GM21515 (cell line): ENCODE measurements at regions not wholly inside any gene's neighbourhood (a gene's known extent, or its start where the extent isn't known, plus 50 kb on each side); places are given as distances from the start of the nearest gene placed in this dataset.

Experiments
- ATAC-seq: cut with Tn5 transposase; IDR thresholded peaks from one replicate; pipeline ENCODE4 v1.9.1; 2021; ENCODE audit not compliant: unreplicated experiment

- no peak for ATAC-seq
These were observed 353.8 kb downstream of the TMEM135 start for GRCh38 chr11:87391496-87391895.

DNA sequence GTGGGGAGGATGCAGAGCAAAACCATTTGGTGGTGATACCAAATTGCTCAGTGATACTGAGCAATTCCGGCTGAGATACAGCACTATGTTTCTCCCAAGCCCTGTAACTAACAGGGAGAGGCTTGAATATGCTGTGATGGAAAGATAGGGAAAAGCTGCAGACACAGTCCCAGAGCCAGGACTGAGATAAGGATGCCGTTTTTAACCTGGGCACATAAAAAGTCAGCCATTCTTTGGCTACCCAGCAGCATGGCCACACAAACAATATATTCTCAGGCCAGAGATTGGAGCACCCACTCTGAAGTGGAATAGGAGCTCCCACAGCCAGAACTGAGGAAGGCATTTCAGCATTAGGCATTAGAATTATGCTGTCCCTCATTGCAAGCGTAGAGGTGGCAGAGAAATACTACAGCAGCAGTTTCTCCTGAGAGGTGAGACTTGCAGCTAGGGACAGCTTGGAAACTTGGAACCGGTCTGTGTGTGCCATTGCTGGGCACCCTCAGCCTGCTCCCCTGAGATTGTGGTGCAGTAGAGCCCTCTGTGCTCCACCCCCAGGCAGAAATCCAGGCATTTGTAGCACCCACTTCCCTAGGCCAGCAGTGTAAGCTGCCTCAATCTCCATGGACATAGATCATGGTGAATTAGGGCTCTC lies 346.5 kb downstream of the TMEM135 start:
- ATAC-seq = no peak

- no peak for ATAC-seq
These were observed 336.5 kb downstream of the TMEM135 start for GRCh38 chr11:87374038-87374807.
